Activated CD8-positive, alpha-beta memory T cell treated with anti-CD3 and anti-CD28 coated beads, Interleukin-2, amount 10 ng/mL, durations not matched to agents 7 days and 5 days (primary cell): ENCODE measurements at regions not wholly inside any gene's neighbourhood (a gene's known extent, or its start where the extent isn't known, plus 50 kb on each side); places are given as distances from the start of the nearest gene placed in this dataset.
"Not testable (repeated sequence)": the region's sequence is repeated elsewhere in the genome, so short reads cannot be mapped to it uniquely, and the experiment has no call there.

Experiments used
- ATAC-seq: fragments of 150-1000 bp; cut with Tn5 transposase; one replicate; pipeline ENCODE4 v1.10.0; 2021; ENCODE audit warnings: moderate library complexity
- CTCF ChIA-PET: fragments of 350-600 bp; sonication (Branson Sonifier 250); formaldehyde crosslinking; loops from one replicate; lab custom pipeline; 2021; ENCODE audit warnings: antibody characterized with exemption; lab: Charles Lee
- DNase-seq: peaks from one replicate; pipeline ENCODE4 v3.0.0-alpha.2; 2020
- H3K27ac Mint-ChIP-seq: one replicate; pipeline ENCODE4 v1.8.0; 2021; ENCODE audit warnings: mild to moderate bottlenecking, mixed read lengths
- H3K27me3 Mint-ChIP-seq: one replicate; pipeline ENCODE4 v1.8.0; 2021; ENCODE audit warnings: mixed read lengths
- H3K36me3 Mint-ChIP-seq: one replicate; pipeline ENCODE4 v1.8.0; 2021; ENCODE audit warnings: mild to moderate bottlenecking, mixed read lengths
- H3K4me1 Mint-ChIP-seq: one replicate; pipeline ENCODE4 v1.8.0; 2021; ENCODE audit warnings: mixed read lengths
- H3K4me3 Mint-ChIP-seq: one replicate; pipeline ENCODE4 v1.8.0; 2021; ENCODE audit warnings: mild to moderate bottlenecking, moderate library complexity, mixed read lengths
- H3K9me3 Mint-ChIP-seq: one replicate; pipeline ENCODE4 v1.8.0; 2022; ENCODE audit warnings: low read depth, mixed read lengths

DNA sequence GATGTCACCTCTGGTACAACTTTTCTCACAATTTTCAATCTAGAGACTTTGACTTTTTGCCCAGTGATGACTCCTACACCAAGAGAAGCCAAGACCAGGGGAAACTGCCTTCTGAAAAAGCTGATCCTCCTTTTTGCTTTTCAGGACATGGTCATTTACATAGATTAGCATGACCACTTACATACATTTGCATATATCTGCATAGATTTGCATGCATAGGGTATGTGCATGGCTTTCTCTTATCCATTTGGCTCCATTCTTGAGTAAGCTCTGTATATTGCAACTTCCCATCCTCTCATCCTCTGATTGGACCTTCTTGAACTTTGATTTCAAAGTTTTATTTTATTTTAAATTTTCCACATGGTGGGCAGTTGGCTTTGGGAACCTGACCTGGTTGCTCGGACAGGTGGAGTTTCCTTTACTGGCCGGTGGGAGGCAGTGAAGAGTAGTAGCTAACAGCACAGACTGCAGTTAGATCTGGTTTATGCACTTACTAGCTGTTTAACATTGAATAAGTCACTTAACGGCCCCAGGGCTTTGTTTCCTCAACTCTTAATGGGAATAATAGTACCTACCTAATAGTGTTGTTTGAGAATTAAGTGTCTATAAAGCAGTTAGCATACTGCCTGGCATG, 92.9 kb downstream of the GPR139 start:
- no peak overlapping the region for H3K27ac Mint-ChIP-seq
- CTCF ChIA-PET = interaction anchor here (1.0 kb wide), 1 partner anchor 320 kb away, joined by 3 read pairs; no protein-coding TSS in a partner anchor
- no peaks in the 10 kb centered on the region for H3K9me3 Mint-ChIP-seq
- no peak for DNase-seq
- no peaks in the 10 kb centered on the region for H3K27me3 Mint-ChIP-seq
- H3K4me1 Mint-ChIP-seq = no peaks in the 10 kb centered on the region
- ATAC-seq = no peak
- no peak overlapping the region for H3K4me3 Mint-ChIP-seq
- H3K36me3 Mint-ChIP-seq = no peaks in the 10 kb centered on the region

DNA sequence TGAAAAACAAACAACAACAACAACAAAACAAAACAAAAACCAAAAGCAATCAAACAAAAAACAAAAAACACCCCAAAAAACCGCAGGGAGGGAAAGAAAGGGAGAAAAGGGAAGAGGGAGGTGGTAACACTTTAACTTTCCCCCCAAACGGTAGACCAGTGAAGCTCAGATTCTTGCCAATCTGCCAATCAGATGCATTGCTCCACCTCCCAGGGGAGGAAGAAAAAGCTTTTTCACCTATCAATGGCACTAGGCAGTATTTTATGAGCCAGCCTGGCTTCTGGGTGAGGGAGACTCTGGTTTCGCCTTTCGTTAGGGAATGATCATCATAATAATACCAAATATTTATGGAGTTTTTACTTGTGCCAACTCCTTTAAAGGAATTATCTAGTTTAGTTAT, 94.1 kb downstream of the GPR139 start:
- Mint-ChIP-seq H3K4me3 (no peak overlapping the region), H3K27me3 (no peaks in the 10 kb centered on the region), H3K36me3 (no peaks in the 10 kb centered on the region), H3K27ac (no peak overlapping the region), H3K4me1 (no peaks in the 10 kb centered on the region), H3K9me3 (no peaks in the 10 kb centered on the region)
- ATAC-seq (no peak), DNase-seq (no peak)
- CTCF ChIA-PET = no interaction called here

DNA sequence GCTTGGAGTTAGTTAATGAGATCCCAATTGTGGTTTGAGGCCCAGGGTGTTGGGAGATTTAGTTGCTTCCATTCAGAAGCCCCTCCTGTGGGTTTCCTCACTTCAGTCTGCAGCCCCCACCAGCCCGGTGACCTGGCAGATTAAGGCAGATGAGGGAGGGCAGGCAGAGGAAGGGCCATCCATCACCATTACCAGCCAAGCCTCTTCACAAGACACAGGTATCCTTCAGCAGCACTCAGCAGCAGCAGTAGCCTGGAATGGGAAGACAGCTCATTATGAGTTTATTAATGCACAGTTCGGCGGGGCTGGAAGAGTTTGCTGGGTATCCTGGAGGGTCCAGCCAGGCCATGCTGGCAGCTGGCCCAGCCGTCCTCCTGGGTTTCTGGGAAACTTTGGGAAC, 90.0 kb upstream of the GPRC5B start:
- CTCF ChIA-PET = interaction anchor here (0.6 kb wide), 1 partner anchor 23 kb away, joined by 3 read pairs; no protein-coding TSS in a partner anchor

DNA sequence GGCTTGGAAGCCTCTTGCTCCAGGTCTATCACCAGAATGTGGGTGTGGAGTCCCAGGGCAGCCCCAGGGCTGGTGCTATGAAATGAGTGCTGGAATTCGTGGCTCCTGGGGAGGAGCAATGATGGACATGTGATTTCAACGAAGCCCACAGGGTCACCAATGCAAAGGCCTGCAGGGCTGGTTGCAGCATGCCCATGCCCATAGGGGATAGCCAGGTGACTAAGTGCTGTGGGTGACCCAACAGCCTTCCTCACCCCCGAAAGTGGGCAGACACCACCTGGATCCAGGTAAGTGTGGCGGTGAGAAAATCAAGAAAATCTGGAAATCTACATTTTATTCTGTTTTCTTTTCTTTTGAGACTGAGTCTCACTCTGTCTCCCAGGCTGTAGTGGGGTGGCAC, 87.5 kb upstream of the GPRC5B start:
- no peaks in the 10 kb centered on the region for H3K27me3 Mint-ChIP-seq
- H3K9me3 Mint-ChIP-seq = no peaks in the 10 kb centered on the region
- H3K4me1 Mint-ChIP-seq = no peaks in the 10 kb centered on the region
- CTCF ChIA-PET = no interaction called here
- H3K4me3 Mint-ChIP-seq = no peak overlapping the region
- ATAC-seq = no peak
- H3K27ac Mint-ChIP-seq = no peak overlapping the region
- no peak for DNase-seq
- H3K36me3 Mint-ChIP-seq = no peaks in the 10 kb centered on the region

More for the DNA sequence above, 90.0 kb upstream of the GPRC5B start:
- Mint-ChIP-seq H3K4me3 (no peak overlapping the region), H3K27me3 (no peaks in the 10 kb centered on the region), H3K4me1 (no peaks in the 10 kb centered on the region), H3K36me3 (no peaks in the 10 kb centered on the region), H3K9me3 (no peaks in the 10 kb centered on the region), H3K27ac (no peak overlapping the region)
- ATAC-seq = no peak
- no peak for DNase-seq

DNA sequence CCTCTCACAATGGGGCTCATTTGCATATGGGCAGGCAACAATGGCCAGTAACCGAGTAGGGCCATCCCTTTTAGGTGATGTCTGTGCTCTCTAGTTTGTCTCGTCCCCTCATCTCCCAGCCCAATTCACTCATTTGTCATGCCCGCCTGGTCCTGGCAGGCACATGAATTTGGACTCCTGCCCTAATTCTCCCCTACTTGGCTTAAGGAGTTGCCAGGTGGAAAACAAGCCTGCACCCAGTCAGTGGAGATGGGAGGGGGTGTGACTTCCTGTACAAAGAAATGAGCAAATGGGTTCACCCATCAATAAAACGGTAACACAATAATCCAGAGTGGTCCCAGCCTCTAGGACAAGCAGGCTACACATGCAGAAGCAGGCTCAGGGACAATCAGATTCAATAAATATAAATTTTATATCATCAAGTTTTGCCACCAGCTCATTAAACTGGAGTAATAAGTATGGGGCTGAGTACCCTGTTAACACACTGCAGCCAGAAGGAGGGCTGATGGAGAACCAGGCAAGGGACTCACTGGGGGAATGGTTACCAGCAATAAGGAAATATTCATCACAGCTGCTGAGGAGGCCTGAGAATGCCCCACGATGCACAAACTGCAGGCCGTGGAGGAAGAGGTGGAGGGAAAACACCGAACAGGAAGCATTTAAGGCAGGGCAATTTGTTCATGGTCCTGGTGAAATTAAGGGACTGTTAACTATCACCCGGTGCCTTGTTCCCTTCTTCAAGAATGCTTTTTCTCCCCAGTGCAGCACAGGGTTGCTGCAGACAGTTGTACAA, 84.4 kb upstream of the GPRC5B start:
- DNase-seq (no peak), ATAC-seq (no peak)
- no peak overlapping the region for H3K4me3 Mint-ChIP-seq
- no peaks in the 10 kb centered on the region for H3K9me3 Mint-ChIP-seq
- no peaks in the 10 kb centered on the region for H3K27me3 Mint-ChIP-seq
- H3K27ac Mint-ChIP-seq = no peak overlapping the region
- H3K4me1 Mint-ChIP-seq = no peaks in the 10 kb centered on the region
- CTCF ChIA-PET = no interaction called here
- H3K36me3 Mint-ChIP-seq = no peaks in the 10 kb centered on the region

DNA sequence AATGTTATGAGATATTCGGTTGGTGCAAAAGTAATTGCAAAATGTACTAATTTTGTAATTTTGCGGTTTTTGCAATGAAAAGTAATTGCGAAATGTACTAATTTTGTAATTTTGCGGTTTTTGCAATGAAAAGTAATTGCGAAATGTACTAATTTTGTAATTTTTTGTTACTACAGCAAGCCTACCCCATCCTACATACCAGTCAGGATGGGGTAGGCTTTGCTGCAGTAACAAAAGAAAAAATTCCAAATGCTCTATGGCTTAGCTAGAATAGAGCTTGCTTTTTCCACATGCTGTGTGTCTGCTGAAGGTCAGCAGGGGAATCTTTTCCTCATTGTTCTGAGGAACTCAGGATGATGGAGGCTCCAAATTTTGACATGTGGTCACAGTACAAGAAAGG, 83.3 kb upstream of the GPRC5B start:
- no peak for ATAC-seq
- no peak overlapping the region for H3K27ac Mint-ChIP-seq
- CTCF ChIA-PET = interaction anchor here (1.3 kb wide), 1 partner anchor 20 kb away, joined by 3 read pairs; no protein-coding TSS in a partner anchor

DNA sequence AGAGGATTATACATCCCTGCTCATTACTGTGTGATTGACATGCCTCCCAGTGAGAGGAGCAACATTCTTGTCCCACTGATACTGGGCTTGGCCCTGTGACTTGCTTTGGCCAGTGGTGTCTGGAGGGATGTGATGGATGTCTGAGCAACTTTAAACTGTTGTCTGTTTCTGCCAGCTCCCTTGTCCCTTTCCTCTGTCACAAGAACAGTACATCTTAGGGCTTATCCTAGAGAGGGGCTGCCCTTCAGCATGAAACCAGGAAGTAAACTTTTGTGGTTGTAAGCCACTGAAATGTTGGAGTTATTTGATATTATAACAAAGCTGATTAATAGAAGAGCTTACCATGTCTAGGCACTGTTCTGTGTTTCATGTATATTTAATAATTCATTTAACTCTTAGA, 82.9 kb upstream of the GPRC5B start:
- CTCF ChIA-PET = interaction anchor here (1.3 kb wide), 1 partner anchor 19 kb away, joined by 3 read pairs; no protein-coding TSS in a partner anchor
- H3K27me3 Mint-ChIP-seq = no peaks in the 10 kb centered on the region
- DNase-seq = no peak
- H3K9me3 Mint-ChIP-seq = no peaks in the 10 kb centered on the region
- H3K4me1 Mint-ChIP-seq = no peaks in the 10 kb centered on the region
- H3K4me3 Mint-ChIP-seq = no peak overlapping the region
- H3K27ac Mint-ChIP-seq = no peak overlapping the region
- ATAC-seq = no peak
- no peaks in the 10 kb centered on the region for H3K36me3 Mint-ChIP-seq

More for the DNA sequence above, 83.3 kb upstream of the GPRC5B start:
- no peaks in the 10 kb centered on the region for H3K36me3 Mint-ChIP-seq
- no peaks in the 10 kb centered on the region for H3K4me1 Mint-ChIP-seq
- H3K27me3 Mint-ChIP-seq = no peaks in the 10 kb centered on the region
- no peaks in the 10 kb centered on the region for H3K9me3 Mint-ChIP-seq
- H3K4me3 Mint-ChIP-seq = no peak overlapping the region
- DNase-seq = no peak

DNA sequence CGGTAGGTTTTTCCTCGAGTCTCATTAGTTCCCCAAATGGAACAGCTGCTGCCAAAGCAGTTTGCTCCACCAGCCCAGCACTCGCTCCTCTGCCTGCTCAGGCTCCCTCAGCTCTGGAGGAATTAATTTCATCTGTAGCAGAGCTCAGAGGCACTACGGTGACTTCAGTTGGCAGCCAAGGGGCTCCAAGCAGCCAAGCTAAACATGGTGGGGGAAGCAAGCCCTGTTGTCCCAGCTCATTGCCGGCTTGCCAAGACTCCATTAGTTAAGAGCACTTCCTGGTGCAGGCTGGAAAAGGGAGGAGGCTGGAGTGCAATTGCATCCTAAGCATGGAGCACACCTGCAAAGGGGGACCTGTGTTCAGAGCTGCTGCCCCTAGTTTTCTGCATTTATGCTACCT, 78.7 kb upstream of the GPRC5B start:
- Mint-ChIP-seq H3K4me3 (no peak overlapping the region), H3K27ac (no peak overlapping the region), H3K27me3 (no peaks in the 10 kb centered on the region), H3K4me1 (no peaks in the 10 kb centered on the region), H3K9me3 (no peaks in the 10 kb centered on the region), H3K36me3 (no peaks in the 10 kb centered on the region)
- ATAC-seq (no peak), DNase-seq (no peak)
- CTCF ChIA-PET = interaction anchor here (0.9 kb wide), 1 partner anchor 56 kb away, joined by 3 read pairs; no protein-coding TSS in a partner anchor

DNA sequence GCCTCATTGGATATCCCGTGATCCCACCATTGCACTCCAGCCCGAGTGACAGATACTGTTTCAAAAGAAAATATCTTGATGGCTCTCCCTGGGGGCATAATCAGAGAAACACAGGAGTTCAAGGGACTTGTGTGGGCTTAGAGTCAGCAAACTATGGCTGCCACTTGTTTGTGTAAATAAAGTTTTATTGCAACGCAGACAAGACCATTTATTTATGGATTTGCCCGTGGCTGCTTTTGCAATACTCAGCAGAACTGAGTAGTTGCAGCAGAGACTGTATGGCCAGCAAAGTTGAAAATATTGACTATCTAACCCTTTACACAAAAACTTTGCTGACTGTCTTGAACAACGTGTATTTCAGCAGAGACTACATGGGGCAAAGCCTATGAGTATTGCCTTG, 75.5 kb upstream of the GPRC5B start:
- Mint-ChIP-seq H3K4me1 (no peaks in the 10 kb centered on the region), H3K36me3 (no peaks in the 10 kb centered on the region), H3K9me3 (no peaks in the 10 kb centered on the region), H3K27ac (no peak overlapping the region), H3K27me3 (no peaks in the 10 kb centered on the region), H3K4me3 (no peak overlapping the region)
- ATAC-seq (no peak), DNase-seq (no peak)
- CTCF ChIA-PET = interaction anchor here (1.7 kb wide), 1 partner anchor 340 kb away, joined by 4 read pairs; no protein-coding TSS in a partner anchor

DNA sequence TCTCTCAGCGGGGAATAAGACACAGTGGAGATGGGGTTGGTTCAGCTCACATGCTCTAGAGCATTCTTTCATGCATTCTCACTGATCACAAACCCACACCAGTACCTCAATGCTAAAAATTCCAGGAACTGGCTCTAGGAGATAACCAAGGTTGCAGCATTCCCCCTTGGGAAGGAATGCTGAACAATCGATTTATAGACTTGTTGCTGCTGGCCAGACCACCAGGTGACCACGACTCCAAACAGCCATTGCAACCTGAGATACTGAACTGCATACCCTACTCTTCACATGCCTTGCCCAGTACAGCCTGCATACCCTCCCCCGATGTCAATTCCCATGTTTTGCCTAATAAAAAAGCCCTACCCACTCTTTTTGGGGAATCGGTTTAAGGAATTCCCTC, 75.1 kb upstream of the GPRC5B start:
- no peak overlapping the region for H3K4me3 Mint-ChIP-seq
- no peaks in the 10 kb centered on the region for H3K9me3 Mint-ChIP-seq
- H3K36me3 Mint-ChIP-seq = no peaks in the 10 kb centered on the region
- H3K4me1 Mint-ChIP-seq = no peaks in the 10 kb centered on the region
- no peaks in the 10 kb centered on the region for H3K27me3 Mint-ChIP-seq
- no peak overlapping the region for H3K27ac Mint-ChIP-seq
- DNase-seq = no peak
- no peak for ATAC-seq
- CTCF ChIA-PET = interaction anchor here (1.7 kb wide), 1 partner anchor 341 kb away, joined by 4 read pairs; no protein-coding TSS in a partner anchor

DNA sequence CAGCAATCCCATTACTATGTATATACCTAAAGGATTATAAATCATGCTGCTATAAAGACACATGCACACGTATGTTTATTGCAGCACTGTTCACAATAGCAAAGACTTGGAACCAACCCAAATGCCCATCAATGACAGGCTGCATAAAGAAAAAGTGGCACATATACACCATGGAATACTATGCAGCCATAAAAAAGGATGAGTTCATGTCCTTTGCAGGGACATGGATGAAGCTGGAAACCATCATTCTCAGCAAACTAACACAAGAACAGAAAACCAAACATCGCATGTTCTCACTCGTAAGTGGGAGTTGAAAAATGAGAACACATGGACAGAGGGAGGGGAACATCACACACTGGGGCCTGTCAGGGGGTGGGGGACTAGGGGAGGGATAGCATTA, 71.2 kb upstream of the GPRC5B start:
- H3K27ac Mint-ChIP-seq, H3K4me1 Mint-ChIP-seq, CTCF ChIA-PET, DNase-seq, H3K36me3 Mint-ChIP-seq, H3K9me3 Mint-ChIP-seq, H3K27me3 Mint-ChIP-seq, H3K4me3 Mint-ChIP-seq, ATAC-seq: not testable (repeated sequence)

DNA sequence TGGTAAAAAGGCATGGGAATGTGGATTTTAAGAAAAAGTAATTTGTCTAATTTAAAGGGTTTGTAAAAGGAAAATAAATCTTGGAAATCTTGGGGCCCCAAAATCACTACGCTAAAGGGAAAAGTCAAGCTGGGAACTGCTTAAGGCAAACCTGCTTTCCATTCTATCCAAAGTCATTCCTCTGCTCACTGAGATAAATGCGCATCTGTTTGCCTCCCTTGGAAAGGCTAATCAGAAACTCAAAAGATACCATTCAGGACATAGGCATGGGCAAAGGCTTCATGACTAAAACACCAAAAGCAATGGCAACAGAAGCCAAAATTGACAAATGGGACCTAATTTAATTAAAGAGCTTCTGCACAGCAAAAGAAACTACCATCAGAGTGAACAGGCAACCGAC, 70.4 kb upstream of the GPRC5B start:
- H3K27ac Mint-ChIP-seq, ATAC-seq, DNase-seq, H3K9me3 Mint-ChIP-seq, H3K27me3 Mint-ChIP-seq, CTCF ChIA-PET, H3K36me3 Mint-ChIP-seq, H3K4me3 Mint-ChIP-seq, H3K4me1 Mint-ChIP-seq: not testable (repeated sequence)

DNA sequence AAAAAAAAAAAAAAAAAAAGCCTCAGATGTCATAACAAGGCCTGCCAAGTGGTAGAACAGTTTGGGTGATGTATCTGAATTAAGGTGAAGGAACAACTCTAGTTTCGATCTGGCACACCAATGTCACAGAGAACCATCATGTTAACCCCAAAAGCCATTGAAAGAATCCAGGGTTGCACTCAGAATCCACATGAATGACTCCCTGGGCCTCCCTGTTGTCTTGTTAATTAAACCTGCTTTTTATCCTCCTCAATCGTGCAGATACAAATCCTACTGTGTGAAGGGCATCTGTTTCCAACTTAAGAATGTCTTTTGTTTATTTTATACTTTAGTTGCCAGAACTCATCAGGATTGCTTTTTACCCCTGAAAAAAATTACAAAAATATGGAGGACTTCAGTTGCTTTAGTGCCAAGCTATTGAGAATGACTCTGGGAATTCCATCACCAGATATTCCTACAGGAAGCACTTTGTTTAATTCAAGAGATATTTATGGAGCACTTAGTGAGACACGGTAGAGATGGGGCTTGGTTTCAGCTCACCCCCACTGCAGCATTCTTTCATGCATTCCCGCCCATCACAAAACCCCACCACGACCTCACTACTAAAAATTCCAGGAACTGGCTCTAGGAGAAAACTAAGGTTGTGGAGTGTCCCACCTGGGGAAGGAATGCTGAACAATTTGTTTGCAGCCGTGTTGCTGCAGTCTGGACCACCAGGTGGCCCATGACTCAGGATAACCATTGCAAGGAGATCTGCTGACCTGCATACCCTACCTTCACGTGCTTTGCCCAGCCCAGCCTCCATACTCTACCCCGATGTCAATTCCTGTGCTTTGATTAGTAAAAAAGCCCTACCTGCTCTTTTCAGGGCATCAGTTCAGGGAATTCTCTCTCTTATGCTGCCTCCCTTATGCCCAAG, 63.8 kb upstream of the GPRC5B start:
- Mint-ChIP-seq H3K36me3 (no peaks in the 10 kb centered on the region), H3K4me1 (no peaks in the 10 kb centered on the region), H3K27me3 (peaks cover 2% of the 10 kb centered on the region), H3K4me3 (no peak overlapping the region), H3K27ac (no peak overlapping the region), H3K9me3 (no peaks in the 10 kb centered on the region)
- no peak for DNase-seq
- ATAC-seq = no peak
- CTCF ChIA-PET = interaction anchor here (1.5 kb wide), 1 partner anchor 19 kb away, joined by 3 read pairs; no protein-coding TSS in a partner anchor
